ENCODE measurements at regions not wholly inside any gene's neighbourhood (a gene's known extent, or its start where the extent isn't known, plus 50 kb on each side); places are given as distances from the start of the nearest gene placed in this dataset.

DNA sequence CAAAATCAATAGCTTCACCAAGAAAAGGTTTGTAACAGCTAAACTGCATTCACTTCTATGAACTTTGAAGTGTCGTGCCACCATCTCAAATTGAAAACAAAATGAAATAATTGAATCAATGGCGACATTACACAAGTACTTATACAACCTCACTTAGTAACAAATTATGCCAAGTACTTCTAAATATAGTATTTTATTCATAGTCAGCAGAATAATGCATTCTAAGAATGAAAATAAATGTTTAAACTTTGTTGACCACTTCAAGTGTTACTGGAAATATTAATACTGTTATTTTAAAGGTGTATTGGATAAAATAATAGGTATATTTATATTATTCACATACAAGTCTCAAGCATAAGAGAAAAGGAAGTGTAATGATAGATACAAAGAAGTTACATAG, 280.1 kb upstream of the HTR1E start:
- TF ChIP-seq, protein P1, sequence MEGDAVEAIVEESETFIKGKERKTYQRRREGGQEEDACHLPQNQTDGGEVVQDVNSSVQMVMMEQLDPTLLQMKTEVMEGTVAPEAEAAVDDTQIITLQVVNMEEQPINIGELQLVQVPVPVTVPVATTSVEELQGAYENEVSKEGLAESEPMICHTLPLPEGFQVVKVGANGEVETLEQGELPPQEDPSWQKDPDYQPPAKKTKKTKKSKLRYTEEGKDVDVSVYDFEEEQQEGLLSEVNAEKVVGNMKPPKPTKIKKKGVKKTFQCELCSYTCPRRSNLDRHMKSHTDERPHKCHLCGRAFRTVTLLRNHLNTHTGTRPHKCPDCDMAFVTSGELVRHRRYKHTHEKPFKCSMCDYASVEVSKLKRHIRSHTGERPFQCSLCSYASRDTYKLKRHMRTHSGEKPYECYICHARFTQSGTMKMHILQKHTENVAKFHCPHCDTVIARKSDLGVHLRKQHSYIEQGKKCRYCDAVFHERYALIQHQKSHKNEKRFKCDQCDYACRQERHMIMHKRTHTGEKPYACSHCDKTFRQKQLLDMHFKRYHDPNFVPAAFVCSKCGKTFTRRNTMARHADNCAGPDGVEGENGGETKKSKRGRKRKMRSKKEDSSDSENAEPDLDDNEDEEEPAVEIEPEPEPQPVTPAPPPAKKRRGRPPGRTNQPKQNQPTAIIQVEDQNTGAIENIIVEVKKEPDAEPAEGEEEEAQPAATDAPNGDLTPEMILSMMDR (IDR thresholded peaks at IDR 0.05) = no peak
- no peak for TF ChIP-seq POLR2A (IDR thresholded peaks at IDR 0.05)
